DMS 273 (cell line): ENCODE measurements at regions not wholly inside any gene's neighbourhood (a gene's known extent, or its start where the extent isn't known, plus 50 kb on each side); places are given as distances from the start of the nearest gene placed in this dataset.
"Not testable (repeated sequence)": the region's sequence is repeated elsewhere in the genome, so short reads cannot be mapped to it uniquely, and the experiment has no call there.

ENCODE experiments used
- DNase-seq: peaks from one replicate; lab custom pipeline; 2025; ENCODE audit not compliant: unreplicated experiment; lab: John Stamatoyannopoulos, UW

DNA sequence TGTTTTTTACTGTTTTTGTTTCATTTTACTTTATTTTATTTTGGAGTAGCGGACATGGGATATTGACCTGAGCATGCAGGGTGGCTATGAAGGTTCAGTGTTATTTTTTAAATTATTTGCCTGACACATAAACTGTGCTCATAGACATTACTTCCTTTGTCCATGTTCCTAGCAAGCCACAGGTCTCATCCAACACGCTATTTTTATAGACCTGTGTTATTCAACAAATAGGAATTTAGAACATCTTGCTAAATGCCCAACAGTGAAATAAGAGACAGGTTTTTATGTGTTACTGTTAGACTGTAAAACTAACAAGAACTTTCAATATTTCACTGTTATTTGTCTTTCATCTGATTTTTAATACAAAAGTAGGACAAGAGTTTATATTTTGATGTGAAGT, 756.4 kb downstream of the KCNT2 start:
- DNase-seq = no peak

DNA sequence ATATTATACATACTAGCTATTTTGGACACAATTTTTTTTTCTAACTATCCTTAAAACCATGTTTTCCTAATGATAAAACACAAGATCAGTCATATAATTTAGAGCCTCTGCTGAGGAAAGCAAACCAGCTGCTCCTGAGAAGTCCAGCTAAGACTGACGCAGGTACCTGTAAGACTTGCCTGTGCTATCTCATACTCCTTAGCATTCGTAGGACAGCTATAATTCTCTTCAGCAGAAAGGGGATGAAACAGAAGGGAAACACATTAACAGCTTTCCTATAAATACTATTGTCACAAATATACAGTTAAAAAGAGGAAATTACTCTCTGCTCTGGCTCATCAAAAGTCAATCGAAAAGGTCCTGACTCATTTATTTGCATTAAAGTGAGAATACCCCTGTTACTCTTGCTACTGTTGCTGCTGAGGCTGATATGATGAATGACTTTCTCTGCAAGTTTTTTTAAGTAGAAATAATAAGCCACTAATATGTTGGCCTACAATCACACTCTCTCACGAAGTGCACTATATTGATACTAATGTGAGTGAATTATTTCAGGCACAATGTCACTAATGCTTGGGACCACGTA, 757.1 kb downstream of the KCNT2 start:
- DNase-seq = no peak

DNA sequence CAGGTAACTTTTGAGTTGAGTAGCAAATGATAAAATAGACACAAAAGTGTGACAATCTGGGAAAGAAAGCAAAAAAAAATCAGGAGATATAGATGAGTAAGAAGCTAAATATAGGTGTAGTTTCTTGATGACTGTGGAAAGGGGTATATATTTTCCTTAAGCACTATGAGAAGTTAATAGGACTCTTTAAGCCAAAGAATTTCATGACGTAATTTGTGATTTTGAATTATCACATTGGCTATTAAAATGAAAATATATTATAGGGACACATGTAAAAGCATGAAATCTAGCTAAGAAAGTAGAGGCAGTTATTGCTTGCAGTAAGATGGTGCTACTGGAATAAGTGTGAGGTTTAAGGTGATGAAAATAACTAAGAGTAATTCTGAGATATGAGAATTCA, 759.1 kb downstream of the KCNT2 start:
- no peak for DNase-seq

DNA sequence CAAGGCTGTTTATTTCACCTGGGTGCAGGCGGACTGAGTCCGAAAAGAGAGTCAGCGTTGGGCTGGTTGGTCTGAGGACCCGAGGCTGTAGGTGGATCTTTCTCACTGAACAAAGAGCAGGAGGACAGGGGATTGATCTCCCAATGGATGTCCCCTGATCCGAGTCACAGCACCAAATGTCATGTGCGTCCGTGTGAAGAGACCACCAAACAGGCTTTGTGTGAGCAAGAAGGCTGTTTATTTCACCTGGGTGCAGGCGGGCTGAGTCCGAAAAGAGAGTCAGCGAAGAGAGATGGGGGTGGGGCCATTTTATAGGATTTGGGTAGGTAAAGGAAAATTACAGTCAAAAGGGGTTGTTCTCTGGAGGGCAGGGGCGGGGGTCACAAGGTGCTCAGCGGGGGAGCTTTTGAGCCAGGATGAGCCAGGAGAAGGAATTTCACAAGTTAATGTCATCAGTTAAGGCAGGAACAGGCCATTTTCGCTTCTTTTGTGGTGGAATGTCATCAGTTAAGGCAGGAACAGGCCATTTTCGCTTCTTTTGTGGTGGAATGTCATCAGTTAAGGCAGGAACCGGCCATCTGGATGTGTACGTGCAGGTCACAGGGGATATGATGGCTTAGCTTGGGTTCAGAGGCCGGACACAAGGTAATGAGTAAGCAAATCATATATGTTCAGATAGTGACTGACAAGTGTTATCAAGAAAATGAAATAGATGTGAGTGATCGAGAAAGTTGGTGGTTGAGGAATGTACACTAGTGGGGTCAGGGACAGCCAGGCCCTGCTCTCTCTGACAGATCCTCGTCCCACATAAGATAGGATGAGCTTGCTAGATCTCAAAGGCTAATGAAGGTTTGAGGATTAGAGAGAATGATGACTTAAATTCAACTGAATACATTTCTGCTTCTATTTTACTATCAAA, 760.0 kb downstream of the KCNT2 start:
- not testable (repeated sequence) for DNase-seq

DNA sequence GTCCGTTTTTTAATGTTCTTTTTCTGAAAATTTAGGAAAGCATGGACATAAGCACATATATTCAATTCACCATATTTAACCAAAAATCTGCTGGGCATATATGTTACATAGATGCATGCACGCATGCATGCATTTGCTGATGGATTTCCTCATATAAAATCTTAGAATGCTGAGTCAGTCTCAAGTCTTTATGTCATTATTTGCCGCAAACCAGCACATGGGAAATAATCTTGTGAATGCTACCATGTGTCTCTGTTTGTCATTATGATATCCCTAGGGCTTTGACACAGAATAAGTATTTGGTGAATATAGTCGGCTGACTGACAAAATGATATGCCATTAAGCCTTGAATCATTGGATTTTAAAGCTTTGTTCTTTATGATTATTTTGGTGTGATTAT, 776.5 kb downstream of the KCNT2 start:
- no peak for DNase-seq

DNA sequence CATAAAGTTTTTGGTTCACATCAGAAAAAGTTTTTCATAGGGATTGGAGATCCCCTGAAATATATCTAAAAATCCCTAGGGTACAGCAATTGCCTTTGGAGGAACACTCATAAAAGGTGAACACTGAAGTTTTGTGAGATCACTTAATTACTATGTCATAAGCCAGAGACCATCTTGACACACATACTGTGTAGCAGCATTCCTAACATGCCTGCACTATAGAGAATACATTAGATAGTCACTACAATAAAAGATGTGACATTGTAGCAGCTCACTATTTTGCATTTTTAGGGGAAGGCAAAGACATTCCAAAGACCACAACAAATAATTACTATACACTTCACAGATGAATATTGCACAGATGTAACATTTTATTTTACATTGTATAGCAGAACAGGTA, 779.9 kb downstream of the KCNT2 start:
- DNase-seq = no peak

DNA sequence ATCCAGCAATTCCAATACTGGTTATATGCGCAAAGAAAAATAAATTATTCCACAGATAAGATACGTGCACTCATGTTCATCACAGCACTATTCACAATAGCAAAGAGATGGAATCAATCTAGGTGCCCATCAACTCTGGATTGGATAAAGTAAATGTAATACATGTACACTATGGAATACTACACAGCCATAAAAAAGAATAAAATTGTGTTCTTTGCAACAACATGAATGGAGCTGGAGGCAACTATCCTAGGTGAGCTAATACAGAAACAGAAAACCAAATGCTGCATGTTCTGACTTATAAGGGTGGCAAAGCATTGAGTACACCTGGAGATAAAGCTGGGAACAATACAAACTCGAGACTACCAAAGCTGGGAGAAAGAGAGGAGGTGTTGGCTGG, 787.3 kb downstream of the KCNT2 start:
- no peak for DNase-seq

DNA sequence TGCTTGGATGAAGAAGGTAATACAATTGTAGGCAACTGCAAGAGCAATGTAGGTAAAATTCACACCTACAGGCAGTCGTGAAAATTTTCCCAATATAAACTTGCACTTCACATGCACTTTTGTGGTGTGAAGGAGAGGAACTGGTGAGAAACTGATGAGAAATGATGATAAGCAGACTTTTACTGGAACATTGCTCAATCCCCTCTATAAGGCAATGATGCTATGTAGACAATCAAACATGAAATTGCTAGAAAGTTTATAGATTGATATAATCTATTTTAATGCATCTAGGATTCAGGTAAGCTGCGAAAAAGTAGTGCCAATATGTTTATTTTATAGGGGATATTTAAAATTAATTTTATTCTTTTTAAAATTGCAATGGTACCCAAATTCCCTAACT, 802.2 kb downstream of the KCNT2 start:
- DNase-seq = no peak

DNA sequence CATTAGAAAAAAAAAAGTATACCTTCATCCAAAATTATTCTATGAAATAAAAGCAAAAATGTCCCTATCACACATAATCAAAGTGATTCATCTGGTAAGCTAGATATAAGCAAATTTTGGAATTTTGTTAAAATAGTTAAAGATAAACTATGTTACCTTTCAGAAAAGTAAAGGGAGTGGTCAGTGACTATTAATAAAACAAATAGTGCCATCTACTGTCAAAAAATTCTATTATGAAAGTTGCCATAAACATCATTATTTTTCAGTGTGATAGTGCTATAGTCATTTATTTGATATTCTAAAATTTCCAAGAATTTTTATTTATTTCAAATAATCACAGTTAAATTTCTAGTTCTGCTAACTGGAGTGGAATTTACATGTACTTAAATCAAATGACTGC, 803.7 kb downstream of the KCNT2 start:
- DNase-seq = no peak

DNA sequence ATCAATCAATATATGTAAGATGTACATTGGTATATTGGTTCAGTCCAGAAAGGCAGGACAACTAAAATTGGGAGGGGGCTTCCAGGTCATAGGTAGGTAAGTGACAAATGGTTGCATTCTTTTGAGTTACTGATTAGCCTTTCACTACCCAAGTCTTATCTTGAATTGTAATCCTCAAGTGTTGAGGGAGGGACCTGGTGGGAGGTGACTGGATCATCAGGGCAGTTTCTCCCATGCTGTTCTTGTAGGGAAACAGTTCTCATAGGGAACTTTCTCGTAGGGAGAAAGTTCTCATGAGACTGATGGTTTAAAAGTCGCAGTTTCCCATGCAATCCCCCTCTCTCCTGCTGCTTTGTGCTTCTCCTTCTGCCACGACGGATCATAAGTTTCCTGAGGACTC, 809.2 kb downstream of the KCNT2 start:
- DNase-seq = no peak

DNA sequence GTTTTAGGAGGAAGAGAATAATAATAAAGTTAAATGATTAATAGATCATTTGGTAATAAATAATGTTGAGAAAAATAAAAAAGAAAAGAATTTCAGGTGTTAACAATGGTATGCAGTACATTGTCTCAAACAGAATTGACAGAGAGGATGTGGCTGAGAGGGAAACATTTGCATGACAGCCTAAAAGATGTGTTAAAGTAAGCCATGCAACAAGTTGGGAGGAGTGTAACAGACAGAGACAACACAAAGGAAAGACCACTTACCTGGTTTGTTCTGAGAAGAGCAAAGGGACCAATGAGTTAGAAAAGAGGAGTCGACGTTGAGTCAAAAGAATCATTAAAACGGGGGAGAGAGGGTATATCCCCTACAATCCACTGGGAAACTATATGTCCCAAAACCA, 814.0 kb downstream of the KCNT2 start:
- no peak for DNase-seq

DNA sequence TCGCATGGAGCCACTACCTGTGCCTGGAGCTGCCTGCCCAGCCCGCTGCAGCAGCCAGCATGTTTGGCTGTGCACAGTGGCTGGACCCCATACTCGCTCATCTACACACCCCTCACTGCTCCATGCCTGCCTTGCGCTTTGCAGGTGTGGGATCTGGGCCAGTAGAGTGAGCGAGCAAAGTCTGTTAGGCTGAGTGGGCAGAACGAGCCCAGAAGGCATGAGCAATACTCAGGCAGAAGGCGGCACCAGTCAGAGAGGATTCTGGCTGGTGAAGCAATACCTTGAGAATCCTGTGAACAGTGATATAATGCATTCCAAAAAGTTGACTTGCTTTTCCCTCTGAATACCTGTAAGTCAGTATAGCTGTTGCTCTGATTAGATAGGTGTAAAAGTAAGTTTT, 816.4 kb downstream of the KCNT2 start:
- no peak for DNase-seq

DNA sequence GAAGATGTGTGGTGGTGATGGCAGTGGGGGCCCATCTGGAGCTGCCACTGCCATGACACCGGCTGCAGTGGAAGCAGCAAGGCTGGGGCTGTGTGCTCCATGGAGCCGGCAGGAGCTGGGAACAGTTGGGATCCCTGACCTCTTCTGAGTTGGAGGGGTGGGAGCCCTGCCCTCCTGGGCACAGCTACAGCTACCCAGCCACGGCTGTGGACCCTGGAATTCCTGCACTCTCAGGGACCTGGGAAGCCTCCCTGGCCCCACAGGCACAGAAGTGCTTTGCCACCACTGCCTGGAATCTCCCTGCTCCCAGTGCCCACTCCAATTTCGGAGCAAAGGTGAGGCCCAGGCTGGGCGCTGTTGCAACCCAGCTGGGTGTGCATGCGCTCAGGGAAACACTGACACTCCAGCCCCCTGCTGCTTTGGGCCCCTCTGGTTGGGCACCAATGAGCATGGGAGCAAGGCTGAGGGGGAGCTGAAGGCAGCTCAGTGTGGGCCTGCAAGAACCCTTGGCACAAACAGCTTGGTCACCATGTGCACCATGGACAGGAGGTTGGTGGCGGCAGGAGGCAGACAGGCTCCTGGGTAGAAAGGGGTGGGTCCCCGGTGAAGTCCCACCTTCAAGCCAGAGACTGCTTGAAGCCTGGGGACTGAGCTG, 817.6 kb downstream of the KCNT2 start:
- DNase-seq = no peak

DNA sequence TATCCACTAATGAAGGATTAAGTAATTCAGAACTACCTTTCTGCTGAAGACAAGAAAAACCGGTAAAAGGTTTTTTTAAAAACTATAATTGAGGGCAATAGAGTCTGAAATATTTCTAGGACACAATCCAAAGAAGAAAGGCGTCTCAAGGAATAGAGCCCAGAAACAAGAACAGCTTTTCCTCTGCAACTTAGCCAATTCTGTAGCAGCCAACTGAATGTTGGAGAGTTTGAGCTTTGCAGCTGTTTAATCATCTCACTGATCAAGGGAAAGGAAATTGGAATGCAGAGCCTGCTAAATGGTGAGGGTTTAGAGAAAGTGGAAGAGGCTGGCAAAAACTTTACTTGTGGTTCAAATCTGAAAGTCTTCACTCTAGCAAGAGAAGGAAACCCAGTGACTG, 818.9 kb downstream of the KCNT2 start:
- no peak for DNase-seq

DNA sequence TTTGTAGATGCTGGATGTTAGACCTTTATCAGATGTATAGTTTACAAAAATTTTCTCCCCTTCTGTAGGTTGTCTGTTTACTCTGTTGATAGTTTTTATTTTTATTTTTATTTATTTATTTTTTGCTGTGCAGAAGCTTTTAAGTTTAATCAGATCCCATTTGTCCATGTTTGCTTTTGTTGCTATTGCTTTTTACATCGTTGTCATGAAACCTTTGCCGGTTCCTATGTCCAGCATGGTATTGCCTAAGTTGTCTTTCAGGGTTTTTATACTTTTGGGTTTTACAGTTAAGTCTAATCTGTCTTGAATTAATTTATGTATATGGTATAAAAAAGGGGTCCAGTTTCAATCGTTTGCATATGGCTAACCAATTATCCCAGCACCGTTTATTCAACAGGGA, 819.5 kb downstream of the KCNT2 start:
- DNase-seq = no peak

DNA sequence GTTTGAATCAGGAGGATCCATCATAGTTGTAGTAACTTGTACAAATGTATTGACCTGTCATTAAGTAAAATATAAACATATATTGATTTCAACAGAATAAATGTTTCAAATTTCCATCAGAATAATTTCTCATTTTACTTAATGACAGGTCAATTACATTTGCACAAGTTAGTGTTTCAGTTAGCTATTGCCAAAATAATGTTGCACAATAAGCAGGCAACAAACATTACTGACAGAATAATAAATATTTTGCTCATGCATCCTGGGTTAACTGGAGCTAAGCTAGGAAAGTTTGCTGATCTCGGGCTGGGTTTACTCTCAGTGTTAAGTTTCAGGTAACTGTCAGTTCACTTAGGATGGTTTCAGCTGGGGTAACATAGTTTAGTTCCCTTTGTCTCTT, 822.4 kb downstream of the KCNT2 start:
- no peak for DNase-seq

DNA sequence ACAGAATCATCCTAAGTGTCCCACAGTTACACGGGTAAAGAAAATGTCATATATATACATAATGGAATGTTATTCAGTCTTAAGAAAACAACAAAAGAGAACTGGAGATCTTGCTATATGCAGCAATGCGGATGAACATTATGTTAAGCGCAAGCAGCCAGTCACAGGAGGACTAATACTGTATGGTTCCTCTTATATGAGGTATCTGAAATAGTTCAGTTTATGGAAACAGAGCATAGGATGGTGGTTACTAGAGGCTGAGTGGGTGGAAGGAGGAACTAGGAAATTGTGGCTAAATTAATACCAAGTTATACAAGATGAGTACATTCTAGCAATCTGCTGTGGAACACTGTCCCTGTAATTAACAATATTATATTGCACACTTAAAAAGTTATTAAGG, 834.3 kb downstream of the KCNT2 start:
- DNase-seq = no peak

DNA sequence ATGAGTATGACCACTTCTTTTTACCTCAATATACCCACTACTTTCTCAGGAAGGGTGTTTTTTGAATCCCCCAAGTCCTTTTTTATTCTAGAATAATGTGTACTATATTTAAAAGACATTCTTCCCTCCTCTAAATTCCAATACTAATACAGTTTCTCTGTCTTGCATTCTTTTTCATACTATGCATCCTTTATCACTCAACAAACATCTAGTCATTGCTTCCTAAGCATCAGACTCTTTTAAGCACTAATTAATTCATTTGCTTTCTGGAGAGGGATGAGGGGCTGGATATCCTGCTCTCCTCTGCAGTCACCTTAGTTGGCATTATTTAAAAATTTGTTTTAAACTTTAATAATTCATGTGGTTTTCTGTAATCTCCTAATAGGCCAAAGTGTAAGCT, 838.8 kb downstream of the KCNT2 start:
- no peak for DNase-seq

DNA sequence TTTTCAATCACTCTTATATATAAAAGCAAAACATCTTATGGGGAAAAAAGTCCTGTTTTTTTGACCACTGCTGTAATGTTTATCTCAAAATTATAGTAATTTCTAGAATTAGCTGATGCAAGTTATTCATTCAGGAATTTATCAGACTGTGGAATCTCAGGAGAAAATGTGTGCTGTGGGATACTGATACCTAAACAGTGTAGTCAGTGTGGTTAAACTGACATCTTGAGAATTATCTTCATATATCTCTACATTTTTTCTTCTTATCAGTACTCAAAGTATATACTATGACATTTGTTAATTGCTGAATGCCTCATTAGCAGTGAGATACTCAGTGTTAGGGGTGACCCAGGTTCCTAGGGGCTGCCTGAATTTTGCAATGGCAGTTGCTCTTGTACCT, 839.3 kb downstream of the KCNT2 start:
- DNase-seq = no peak

DNA sequence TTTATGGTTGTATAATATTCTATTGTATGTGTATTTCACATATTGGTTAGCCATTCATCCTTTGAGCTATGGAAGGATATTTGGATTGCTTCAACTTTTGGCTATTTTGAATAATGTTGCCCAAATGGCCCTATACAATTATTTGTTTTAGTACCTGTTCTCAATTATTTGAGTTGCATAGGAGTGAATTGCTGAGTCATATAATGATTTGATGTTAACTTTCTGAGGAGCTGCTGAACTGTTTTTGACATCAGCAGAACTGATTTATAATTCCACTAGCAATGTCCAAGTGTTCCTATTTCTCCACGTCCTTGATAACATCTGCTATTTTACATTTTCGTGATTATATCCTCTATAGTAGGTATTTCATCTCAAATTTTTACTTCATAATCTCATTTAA, 839.9 kb downstream of the KCNT2 start:
- DNase-seq = no peak

DNA sequence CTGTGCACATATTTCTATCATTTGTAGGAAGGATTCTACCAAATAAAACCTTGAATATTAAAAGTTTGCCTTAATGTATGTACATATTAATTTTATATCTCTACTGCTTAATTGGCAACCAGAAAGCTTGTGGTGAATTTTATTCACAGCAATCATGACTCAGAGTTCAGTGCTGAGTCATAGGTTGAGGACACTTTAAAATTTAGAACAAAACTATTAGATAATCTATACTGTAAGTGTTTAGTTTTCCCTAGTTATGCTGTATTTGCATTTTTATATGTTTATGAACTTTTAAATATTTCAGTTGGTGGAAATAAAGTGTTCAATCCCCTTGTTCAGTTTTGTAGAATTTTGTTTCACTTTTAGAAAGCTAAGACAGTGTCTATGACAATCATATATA, 841.5 kb downstream of the KCNT2 start:
- no peak for DNase-seq

DNA sequence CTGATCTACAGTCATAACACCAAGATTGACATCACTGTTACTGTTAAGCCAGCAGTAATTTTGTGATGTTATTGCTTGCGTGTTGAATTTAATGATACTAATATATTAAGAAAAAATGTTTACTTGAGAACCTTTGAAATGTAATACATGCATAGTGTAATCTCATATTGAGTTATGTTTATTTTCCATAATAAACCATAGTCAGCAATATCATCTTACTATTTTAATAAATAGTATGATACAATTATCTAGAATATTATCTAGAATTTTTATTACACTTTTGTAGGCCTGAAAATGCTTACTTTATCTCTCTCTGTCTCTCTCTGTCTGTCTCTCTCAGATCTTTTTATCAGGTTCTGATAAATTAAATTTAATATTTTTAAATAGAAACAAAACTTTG, 843.1 kb downstream of the KCNT2 start:
- no peak for DNase-seq
